WTC11 (cell line): ENCODE measurements at regions not wholly inside any gene's neighbourhood (a gene's known extent, or its start where the extent isn't known, plus 50 kb on each side); places are given as distances from the start of the nearest gene placed in this dataset.

ENCODE experiments used
- ATAC-seq: fragments of 200-7000 bp; cut with Tn5 transposase; 2 replicates; pipeline ENCODE4 v1.10.0; 2021; ENCODE audit warnings: mild to moderate bottlenecking, moderate library complexity
- CTCF ChIA-PET: fragments of 300-600 bp; sonication (Branson Sonifier 250); formaldehyde crosslinking; loops from one replicate; lab custom pipeline; 2021; ENCODE audit warnings: antibody characterized with exemption; lab: Charles Lee
- POLR2A ChIA-PET: fragments of 350-600 bp; sonication (Branson Sonifier 250); formaldehyde crosslinking; loops from one replicate; lab custom pipeline; 2021; ENCODE audit warnings: antibody characterized with exemption; lab: Charles Lee
- DNase-seq: peaks from one replicate; pipeline ENCODE4 v3.0.0; 2021; ENCODE audit warnings: low spot score
- H3K27ac Mint-ChIP-seq: 2 replicates; pipeline ENCODE4 v1.8.0; 2021; ENCODE audit warnings: mixed read lengths
- H3K27me3 Mint-ChIP-seq: 2 replicates; pipeline ENCODE4 v1.8.0; 2021; ENCODE audit warnings: low read depth, mild to moderate bottlenecking, moderate library complexity, mixed read lengths
- H3K36me3 Mint-ChIP-seq: 2 replicates; pipeline ENCODE4 v1.8.0; 2021; ENCODE audit warnings: mixed read lengths
- H3K4me1 Mint-ChIP-seq: 2 replicates; pipeline ENCODE4 v1.8.0; 2022; ENCODE audit warnings: mixed read lengths
- H3K4me3 Mint-ChIP-seq: 2 replicates; pipeline ENCODE4 v1.8.0; 2021; ENCODE audit warnings: mild to moderate bottlenecking, moderate library complexity, mixed read lengths
- H3K9me3 Mint-ChIP-seq: 2 replicates; pipeline ENCODE4 v1.8.0; 2021; ENCODE audit warnings: mixed read lengths
- ATF1 ChIP-seq: sonication (generic); formaldehyde crosslinking; IDR thresholded peaks from 2 replicates; pipeline ENCODE4 v1.8.1; 2023; ENCODE audit warnings: mild to moderate bottlenecking, moderate library complexity, missing genetic modification reagents
- CDX4 ChIP-seq: fragments of 250-450 bp; sonication (Bioruptor Pico); IDR thresholded peaks from 2 replicates; pipeline ENCODE4 v1.9.0; 2021; ENCODE audit warnings: moderate library complexity, mild to moderate bottlenecking, inconsistent platforms, borderline replicate concordance
- CREB1 ChIP-seq: sonication (generic); formaldehyde crosslinking; IDR thresholded peaks from 2 replicates; pipeline ENCODE4 v1.8.0; 2023; ENCODE audit warnings: mild to moderate bottlenecking, missing genetic modification reagents
- CREM ChIP-seq: sonication (generic); formaldehyde crosslinking; IDR thresholded peaks from 2 replicates; pipeline ENCODE4 v1.8.1; 2022; ENCODE audit warnings: mild to moderate bottlenecking, missing genetic modification reagents, moderate library complexity
- ELF4 ChIP-seq: sonication (generic); formaldehyde crosslinking; IDR thresholded peaks from 2 replicates; pipeline ENCODE4 v1.8.1; 2022; ENCODE audit warnings: low read depth, mild to moderate bottlenecking, moderate library complexity, missing genetic modification reagents
- FOXK1 ChIP-seq: sonication (generic); formaldehyde crosslinking; IDR thresholded peaks from 2 replicates; pipeline ENCODE4 v1.8.0; 2022; ENCODE audit warnings: mild to moderate bottlenecking, moderate library complexity, missing genetic modification reagents
- FOXP1 ChIP-seq: sonication (generic); formaldehyde crosslinking; IDR thresholded peaks from 2 replicates; pipeline ENCODE4 v1.8.0; 2022; ENCODE audit warnings: missing genetic modification reagents, mild to moderate bottlenecking, moderate library complexity, borderline replicate concordance
- GABPB1 ChIP-seq: sonication (generic); formaldehyde crosslinking; IDR thresholded peaks from 2 replicates; pipeline ENCODE4 v1.8.1; 2023; ENCODE audit warnings: mild to moderate bottlenecking, missing genetic modification reagents
- GTF2I ChIP-seq: fragments of 250-450 bp; sonication (Bioruptor Pico); conservative IDR thresholded peaks from 2 replicates; pipeline ENCODE4 v1.4.0; 2021; ENCODE audit warnings: mild to moderate bottlenecking
- IRF2 ChIP-seq: sonication (generic); formaldehyde crosslinking; IDR thresholded peaks from 2 replicates; pipeline ENCODE4 v1.8.0; 2022; ENCODE audit warnings: low read depth, missing genetic modification reagents, borderline replicate concordance
- JUN ChIP-seq: sonication (generic); formaldehyde crosslinking; IDR thresholded peaks from 2 replicates; pipeline ENCODE4 v1.8.0; 2023; ENCODE audit warnings: mild to moderate bottlenecking, missing genetic modification reagents
- KAT7 ChIP-seq: sonication (generic); formaldehyde crosslinking; IDR thresholded peaks from 2 replicates; pipeline ENCODE4 v1.8.1; 2023; ENCODE audit warnings: missing genetic modification reagents, mild to moderate bottlenecking, borderline replicate concordance
- MYBL2 ChIP-seq: sonication (generic); formaldehyde crosslinking; IDR thresholded peaks from 2 replicates; pipeline ENCODE4 v1.8.1; 2023; ENCODE audit warnings: mild to moderate bottlenecking, moderate library complexity, missing genetic modification reagents
- NFE2L1 ChIP-seq: sonication (generic); formaldehyde crosslinking; IDR thresholded peaks from 2 replicates; pipeline ENCODE4 v1.8.1; 2023; ENCODE audit warnings: missing genetic modification reagents
- NFYB ChIP-seq: sonication (generic); formaldehyde crosslinking; conservative IDR thresholded peaks from 2 replicates; pipeline ENCODE4 v1.8.0; 2022; ENCODE audit warnings: low read depth, missing genetic modification reagents
- NR2C2 ChIP-seq: sonication (generic); formaldehyde crosslinking; IDR thresholded peaks from 2 replicates; pipeline ENCODE4 v1.8.0; 2022; ENCODE audit warnings: mild to moderate bottlenecking, missing genetic modification reagents
- PREB ChIP-seq: sonication (generic); formaldehyde crosslinking; IDR thresholded peaks from 2 replicates; pipeline ENCODE4 v1.8.1; 2022; ENCODE audit warnings: mild to moderate bottlenecking, missing genetic modification reagents, moderate library complexity, borderline replicate concordance
- RELA ChIP-seq: sonication (generic); formaldehyde crosslinking; IDR thresholded peaks from 2 replicates; pipeline ENCODE4 v1.8.1; 2022; ENCODE audit warnings: missing genetic modification reagents, mild to moderate bottlenecking, borderline replicate concordance
- TCF7 ChIP-seq: sonication (generic); formaldehyde crosslinking; IDR thresholded peaks from 2 replicates; pipeline ENCODE4 v1.8.0; 2022; ENCODE audit warnings: mild to moderate bottlenecking, low read depth, missing genetic modification reagents, moderate library complexity
- ZNF317 ChIP-seq: sonication (generic); formaldehyde crosslinking; IDR thresholded peaks from 2 replicates; pipeline ENCODE4 v1.8.1; 2023; ENCODE audit warnings: low read depth, mild to moderate bottlenecking, moderate library complexity, missing genetic modification reagents, borderline replicate concordance
- ZNF423 ChIP-seq: fragments of 250-450 bp; sonication (Bioruptor Pico); IDR thresholded peaks from 2 replicates; pipeline ENCODE4 v2.1.2; 2022; ENCODE audit warnings: mild to moderate bottlenecking, moderate library complexity
- TF ChIP-seq, protein P1 (sequence below): fragments of 250-450 bp; sonication (Bioruptor Pico); IDR thresholded peaks from 2 replicates; pipeline ENCODE4 v1.9.0; 2021; ENCODE audit warnings: mild to moderate bottlenecking, borderline replicate concordance
- TF ChIP-seq, protein P2 (sequence below): sonication (generic); formaldehyde crosslinking; conservative IDR thresholded peaks from 2 replicates; pipeline ENCODE4 v1.8.1; 2023; ENCODE audit warnings: mild to moderate bottlenecking, low read depth, missing genetic modification reagents, moderate library complexity

- TF ChIP-seq CREB1 (CRISPR knock-in tag) (no peak), ZNF317 (CRISPR knock-in tag) (no peak), GTF2I (CRISPR knock-in tag) (no peak)
These were observed 368.4 kb upstream of the ZMIZ1 start (continued) for GRCh38 chr10:78700413-78700812.

GRCh38 chr10:78700816-78701520, 367.8 kb upstream of the ZMIZ1 start:
- DNase-seq (no peak), ATAC-seq (no peak)
- H3K9me3 Mint-ChIP-seq, result no peaks in the 10 kb centered on the region
- H3K4me1 Mint-ChIP-seq, result no peaks in the 10 kb centered on the region
- no peak overlapping the region for H3K27ac Mint-ChIP-seq
- CTCF ChIA-PET, result no interaction called here
- H3K27me3 Mint-ChIP-seq, result peaks cover 2% of the 10 kb centered on the region
- TF ChIP-seq NFE2L1, result no peak
- TF ChIP-seq NFYB (CRISPR knock-in tag), result no peak
- no peak for TF ChIP-seq ELF4
- no peak for TF ChIP-seq JUN (CRISPR knock-in tag)
- no peak for TF ChIP-seq ATF1 (CRISPR knock-in tag)
- no peak for TF ChIP-seq PREB
- no peak for TF ChIP-seq KAT7
- TF ChIP-seq IRF2 (CRISPR knock-in tag), result no peak
- TF ChIP-seq NR2C2 (CRISPR knock-in tag), result no peak
- TF ChIP-seq, protein P1, sequence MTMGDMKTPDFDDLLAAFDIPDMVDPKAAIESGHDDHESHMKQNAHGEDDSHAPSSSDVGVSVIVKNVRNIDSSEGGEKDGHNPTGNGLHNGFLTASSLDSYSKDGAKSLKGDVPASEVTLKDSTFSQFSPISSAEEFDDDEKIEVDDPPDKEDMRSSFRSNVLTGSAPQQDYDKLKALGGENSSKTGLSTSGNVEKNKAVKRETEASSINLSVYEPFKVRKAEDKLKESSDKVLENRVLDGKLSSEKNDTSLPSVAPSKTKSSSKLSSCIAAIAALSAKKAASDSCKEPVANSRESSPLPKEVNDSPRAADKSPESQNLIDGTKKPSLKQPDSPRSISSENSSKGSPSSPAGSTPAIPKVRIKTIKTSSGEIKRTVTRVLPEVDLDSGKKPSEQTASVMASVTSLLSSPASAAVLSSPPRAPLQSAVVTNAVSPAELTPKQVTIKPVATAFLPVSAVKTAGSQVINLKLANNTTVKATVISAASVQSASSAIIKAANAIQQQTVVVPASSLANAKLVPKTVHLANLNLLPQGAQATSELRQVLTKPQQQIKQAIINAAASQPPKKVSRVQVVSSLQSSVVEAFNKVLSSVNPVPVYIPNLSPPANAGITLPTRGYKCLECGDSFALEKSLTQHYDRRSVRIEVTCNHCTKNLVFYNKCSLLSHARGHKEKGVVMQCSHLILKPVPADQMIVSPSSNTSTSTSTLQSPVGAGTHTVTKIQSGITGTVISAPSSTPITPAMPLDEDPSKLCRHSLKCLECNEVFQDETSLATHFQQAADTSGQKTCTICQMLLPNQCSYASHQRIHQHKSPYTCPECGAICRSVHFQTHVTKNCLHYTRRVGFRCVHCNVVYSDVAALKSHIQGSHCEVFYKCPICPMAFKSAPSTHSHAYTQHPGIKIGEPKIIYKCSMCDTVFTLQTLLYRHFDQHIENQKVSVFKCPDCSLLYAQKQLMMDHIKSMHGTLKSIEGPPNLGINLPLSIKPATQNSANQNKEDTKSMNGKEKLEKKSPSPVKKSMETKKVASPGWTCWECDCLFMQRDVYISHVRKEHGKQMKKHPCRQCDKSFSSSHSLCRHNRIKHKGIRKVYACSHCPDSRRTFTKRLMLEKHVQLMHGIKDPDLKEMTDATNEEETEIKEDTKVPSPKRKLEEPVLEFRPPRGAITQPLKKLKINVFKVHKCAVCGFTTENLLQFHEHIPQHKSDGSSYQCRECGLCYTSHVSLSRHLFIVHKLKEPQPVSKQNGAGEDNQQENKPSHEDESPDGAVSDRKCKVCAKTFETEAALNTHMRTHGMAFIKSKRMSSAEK (CRISPR knock-in tag), result no peak
- TF ChIP-seq, protein P2, sequence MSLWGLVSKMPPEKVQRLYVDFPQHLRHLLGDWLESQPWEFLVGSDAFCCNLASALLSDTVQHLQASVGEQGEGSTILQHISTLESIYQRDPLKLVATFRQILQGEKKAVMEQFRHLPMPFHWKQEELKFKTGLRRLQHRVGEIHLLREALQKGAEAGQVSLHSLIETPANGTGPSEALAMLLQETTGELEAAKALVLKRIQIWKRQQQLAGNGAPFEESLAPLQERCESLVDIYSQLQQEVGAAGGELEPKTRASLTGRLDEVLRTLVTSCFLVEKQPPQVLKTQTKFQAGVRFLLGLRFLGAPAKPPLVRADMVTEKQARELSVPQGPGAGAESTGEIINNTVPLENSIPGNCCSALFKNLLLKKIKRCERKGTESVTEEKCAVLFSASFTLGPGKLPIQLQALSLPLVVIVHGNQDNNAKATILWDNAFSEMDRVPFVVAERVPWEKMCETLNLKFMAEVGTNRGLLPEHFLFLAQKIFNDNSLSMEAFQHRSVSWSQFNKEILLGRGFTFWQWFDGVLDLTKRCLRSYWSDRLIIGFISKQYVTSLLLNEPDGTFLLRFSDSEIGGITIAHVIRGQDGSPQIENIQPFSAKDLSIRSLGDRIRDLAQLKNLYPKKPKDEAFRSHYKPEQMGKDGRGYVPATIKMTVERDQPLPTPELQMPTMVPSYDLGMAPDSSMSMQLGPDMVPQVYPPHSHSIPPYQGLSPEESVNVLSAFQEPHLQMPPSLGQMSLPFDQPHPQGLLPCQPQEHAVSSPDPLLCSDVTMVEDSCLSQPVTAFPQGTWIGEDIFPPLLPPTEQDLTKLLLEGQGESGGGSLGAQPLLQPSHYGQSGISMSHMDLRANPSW (CRISPR knock-in tag), result no peak
- no peak for TF ChIP-seq CDX4
- TF ChIP-seq FOXP1 (CRISPR knock-in tag), result no peak
- no peak for TF ChIP-seq TCF7 (CRISPR knock-in tag)
- TF ChIP-seq CREM (CRISPR knock-in tag), result no peak
- no peak for TF ChIP-seq FOXK1 (CRISPR knock-in tag)
- no peak for TF ChIP-seq ZNF423
- TF ChIP-seq GABPB1 (CRISPR knock-in tag), result no peak
- no peak for TF ChIP-seq MYBL2 (CRISPR knock-in tag)
- no peak for TF ChIP-seq RELA (CRISPR knock-in tag)
- TF ChIP-seq, all 79 proteins: peak for 0
- no peak overlapping the region for H3K4me3 Mint-ChIP-seq
- POLR2A ChIA-PET, result no interaction called here
- no peaks in the 10 kb centered on the region for H3K36me3 Mint-ChIP-seq
